Fibroblast of lung (primary cell): ENCODE measurements at regions not wholly inside any gene's neighbourhood (a gene's known extent, or its start where the extent isn't known, plus 50 kb on each side); places are given as distances from the start of the nearest gene placed in this dataset.

Experiments
- DNase-seq, 2 donors: peaks; one replicate each; pipeline versions ENCODE4 v3.0.0 to v3.0.0-alpha.2; 2010; ENCODE audit warnings: low read depth in 2 of 2
- H2AFZ ChIP-seq: 2 replicates; pipeline ENCODE4 v1.5.1; 2012; ENCODE audit warnings: low read length, control low read depth, inconsistent platforms
- H3K27ac ChIP-seq: 2 replicates; pipeline ENCODE4 v1.5.1; 2011; ENCODE audit warnings: low read length, control low read depth; ENCODE audit not compliant: insufficient read depth
- H3K27me3 ChIP-seq: 2 replicates; pipeline ENCODE4 v1.5.1; 2011; ENCODE audit warnings: mild to moderate bottlenecking, low read length; ENCODE audit not compliant: control insufficient read depth, insufficient read depth
- H3K36me3 ChIP-seq: 2 replicates; pipeline ENCODE4 v1.5.1; 2011; ENCODE audit warnings: low read length; ENCODE audit not compliant: control insufficient read depth, insufficient read depth
- H3K4me1 ChIP-seq: 2 replicates; pipeline ENCODE4 v1.5.1; 2011; ENCODE audit warnings: low read length; ENCODE audit not compliant: control insufficient read depth, insufficient read depth; ENCODE audit errors: extremely low read depth
- H3K4me2 ChIP-seq: 2 replicates; pipeline ENCODE4 v1.5.1; 2011; ENCODE audit warnings: low read length, control low read depth; ENCODE audit not compliant: insufficient read depth; ENCODE audit errors: extremely low read depth
- H3K4me3 ChIP-seq, 4 experiments: fragments of 200-600 bp in 1 of 4; sonication (generic) in 1 of 4; replicated peaks in 1 of 4; 2 replicates each; pipeline ENCODE4 v1.5.1; 2011 to 2016; ENCODE audit warnings: low read length in 4 of 4, low read depth in 3 of 4, mild to moderate bottlenecking in 3 of 4, control low read depth in 2 of 4, inconsistent platforms in 1 of 4, mixed read lengths in 1 of 4; ENCODE audit not compliant: insufficient read depth in 1 of 4; ENCODE audit errors: control extremely low read depth in 1 of 4
- H3K79me2 ChIP-seq: 2 replicates; pipeline ENCODE4 v1.5.1; 2012; ENCODE audit warnings: mild to moderate bottlenecking, low read length, inconsistent platforms; ENCODE audit not compliant: control insufficient read depth, insufficient read depth
- H3K9ac ChIP-seq: 2 replicates; pipeline ENCODE4 v1.5.1; 2011; ENCODE audit warnings: mild to moderate bottlenecking, low read length, control low read depth; ENCODE audit not compliant: insufficient read depth
- H3K9me3 ChIP-seq: 2 replicates; pipeline ENCODE4 v1.5.1; 2012; ENCODE audit warnings: low read depth, low read length; ENCODE audit not compliant: control insufficient read depth, insufficient read depth
- H4K20me1 ChIP-seq: 2 replicates; pipeline ENCODE4 v1.5.1; 2011; ENCODE audit warnings: low read length; ENCODE audit not compliant: control insufficient read depth, insufficient read depth; ENCODE audit errors: extremely low read depth
- CTCF ChIP-seq, 2 donors: IDR thresholded peaks in 1 of 2; conservative IDR thresholded peaks in 1 of 2; 1 replicate in 1 of 2; 2 replicates in 1 of 2; pipeline ENCODE4 v1.5.1; 2011 to 2012; ENCODE audit warnings: low read length in 2 of 2, control low read depth in 1 of 2, inconsistent platforms in 1 of 2, low read depth in 1 of 2, mild to moderate bottlenecking in 1 of 2
- EZH2 ChIP-seq: IDR thresholded peaks from 2 replicates; pipeline ENCODE4 v1.5.1; 2012; ENCODE audit warnings: low read length, control low read depth, mild to moderate bottlenecking; ENCODE audit errors: missing control alignments

GRCh38 chr17:73933871-73934270 lies 269.6 kb upstream of the RPL38 start:
- Histone ChIP-seq H3K4me2 (no peak overlapping the region), H3K79me2 (no peaks in the 10 kb centered on the region), H3K36me3 (no peaks in the 10 kb centered on the region), H3K27me3 (no peaks in the 10 kb centered on the region), H3K27ac (no peak overlapping the region), H3K4me3 (no peak overlapping the region), H4K20me1 (no peaks in the 10 kb centered on the region), H3K4me1 (no peaks in the 10 kb centered on the region), H3K9me3 (no peaks in the 10 kb centered on the region), H3K9ac (no peak overlapping the region), H2AFZ (no peak overlapping the region)
- DNase-seq = no peak
- no peak for TF ChIP-seq EZH2
- no peak for TF ChIP-seq CTCF (conservative IDR thresholded peaks at IDR 0.05 in 1 of 2, IDR thresholded peaks at IDR 0.05 in 1 of 2; ENCODE audit: low read depth in 1 of 2, low read length in 2 of 2)

- H3K27me3 ChIP-seq = no peaks in the 10 kb centered on the region
- TF ChIP-seq EZH2 = no peak
- no peak for TF ChIP-seq CTCF (conservative IDR thresholded peaks at IDR 0.05 in 1 of 2, IDR thresholded peaks at IDR 0.05 in 1 of 2; ENCODE audit: low read depth in 1 of 2, low read length in 2 of 2)
- no peaks in the 10 kb centered on the region for H3K36me3 ChIP-seq
- H3K79me2 ChIP-seq = no peaks in the 10 kb centered on the region
- H3K9ac ChIP-seq = no peak overlapping the region
- no peaks in the 10 kb centered on the region for H3K4me1 ChIP-seq
- no peak overlapping the region for H2AFZ ChIP-seq
- no peak overlapping the region for H3K27ac ChIP-seq
- DNase-seq = no peak
- H4K20me1 ChIP-seq = no peaks in the 10 kb centered on the region
- H3K9me3 ChIP-seq = no peaks in the 10 kb centered on the region
- H3K4me3 ChIP-seq = no peak overlapping the region
- H3K4me2 ChIP-seq = no peak overlapping the region
Measured at GRCh38 chr17:73934696-73935095, 268.8 kb upstream of the RPL38 start.

DNA sequence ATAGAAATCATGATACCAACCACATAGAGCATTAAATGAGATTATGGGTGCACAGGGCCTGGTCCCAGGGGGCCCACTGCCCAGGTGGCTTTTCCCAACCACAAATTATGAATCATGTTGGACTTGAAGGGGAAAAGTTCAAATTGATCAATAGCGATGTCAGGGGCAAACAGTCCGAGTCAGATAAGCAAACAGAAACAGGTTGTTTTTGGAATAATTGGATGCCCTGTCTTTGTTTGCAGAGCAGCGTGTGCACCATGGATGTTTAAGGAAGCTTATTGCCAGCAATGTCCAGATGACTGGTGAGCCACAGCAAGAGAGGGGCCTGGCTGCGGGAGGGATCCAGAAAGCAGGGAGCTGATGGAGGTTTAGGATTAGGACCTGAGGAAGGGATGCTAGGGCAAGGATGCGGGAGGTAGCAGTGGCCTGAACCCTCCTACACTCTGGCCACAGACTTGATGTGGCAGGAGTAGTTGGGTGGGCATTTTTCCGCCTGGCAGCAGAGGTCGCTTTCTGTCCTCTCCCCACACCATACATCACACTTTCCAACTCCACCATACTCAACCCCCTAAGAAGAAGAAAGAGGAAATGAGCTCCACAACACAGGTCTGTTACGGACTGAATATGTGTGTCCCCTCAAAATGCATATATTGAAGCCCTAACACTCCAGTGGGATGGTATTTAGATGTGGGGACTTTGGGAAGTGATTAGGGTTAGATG lies 266.4 kb upstream of the RPL38 start:
- Histone ChIP-seq H3K4me2 (no peak overlapping the region), H4K20me1 (no peaks in the 10 kb centered on the region), H3K79me2 (no peaks in the 10 kb centered on the region), H3K27ac (no peak overlapping the region), H3K4me1 (no peaks in the 10 kb centered on the region), H3K9me3 (no peaks in the 10 kb centered on the region), H3K27me3 (no peaks in the 10 kb centered on the region), H2AFZ (no peak overlapping the region), H3K36me3 (no peaks in the 10 kb centered on the region), H3K4me3 (no peak overlapping the region), H3K9ac (no peak overlapping the region)
- DNase-seq = no peak
- TF ChIP-seq CTCF (conservative IDR thresholded peaks at IDR 0.05 in 1 of 2, IDR thresholded peaks at IDR 0.05 in 1 of 2; ENCODE audit: low read depth in 1 of 2, low read length in 2 of 2) = no peak
- no peak for TF ChIP-seq EZH2
